ENCODE measurements at regions not wholly inside any gene's neighbourhood (a gene's known extent, or its start where the extent isn't known, plus 50 kb on each side); places are given as distances from the start of the nearest gene placed in this dataset.

- H2AFZ ChIP-seq (ENCODE audit: low read length): no peak overlapping the region
- H3K9me3 ChIP-seq (replicated peaks; ENCODE audit: insufficient read depth, low read length): no peaks in the 10 kb centered on the region
- no peaks in the 10 kb centered on the region for H4K20me1 ChIP-seq (ENCODE audit: insufficient read depth, low read length)
- H3K9ac ChIP-seq (ENCODE audit: low read length): no peak overlapping the region
- H3K4me3 ChIP-seq (ENCODE audit: low read length): no peak overlapping the region
- no peaks in the 10 kb centered on the region for H3K9me2 ChIP-seq (replicated peaks; ENCODE audit: insufficient read depth, low read length)
- no peaks in the 10 kb centered on the region for H3F3A ChIP-seq (ENCODE audit: insufficient read depth, low read length)
- H3K27me3 ChIP-seq (replicated peaks; ENCODE audit: insufficient read depth, low read length): peaks cover 13% of the 10 kb centered on the region
- no peak overlapping the region for H3K4me2 ChIP-seq (ENCODE audit: low read depth, low read length)
- no peak for DNase-seq
- H3K79me2 ChIP-seq (ENCODE audit: low read length): no peaks in the 10 kb centered on the region
- no peak overlapping the region for H3K27ac ChIP-seq (ENCODE audit: low read length)
- 0 out of 2 replicates have a peak, but pooled peaks cover 4% of the 10 kb centered on the region for H3K4me1 ChIP-seq (ENCODE audit: low read length)
- H3K36me3 ChIP-seq (replicated peaks; ENCODE audit: insufficient read depth, low read length): no peaks in the 10 kb centered on the region
- TF ChIP-seq CTCF (IDR thresholded peaks at IDR 0.05; ENCODE audit: low read length) (no peak), EZH2phosphoT487 (IDR thresholded peaks at IDR 0.05; ENCODE audit: low read length) (no peak), EZH2 (optimal IDR thresholded peaks at IDR 0.05; ENCODE audit: low read depth, low read length) (no peak)
Measured at GRCh38 chr9:129341987-129342348, 163.9 kb upstream of the IER5L start.

- Histone ChIP-seq H3K4me3 (ENCODE audit: low read length) (no peak overlapping the region), H3K36me3 (replicated peaks; ENCODE audit: insufficient read depth, low read length) (no peaks in the 10 kb centered on the region), H3K4me1 (ENCODE audit: low read length) (0 out of 2 replicates have a peak, but pooled peaks cover 4% of the 10 kb centered on the region), H3K79me2 (ENCODE audit: low read length) (no peaks in the 10 kb centered on the region), H3K27me3 (replicated peaks; ENCODE audit: insufficient read depth, low read length) (peaks cover 18% of the 10 kb centered on the region), H2AFZ (ENCODE audit: low read length) (no peak overlapping the region), H3K9me3 (replicated peaks; ENCODE audit: insufficient read depth, low read length) (no peaks in the 10 kb centered on the region), H3K4me2 (ENCODE audit: low read depth, low read length) (no peak overlapping the region), H4K20me1 (ENCODE audit: insufficient read depth, low read length) (no peaks in the 10 kb centered on the region), H3F3A (ENCODE audit: insufficient read depth, low read length) (no peaks in the 10 kb centered on the region), H3K9me2 (replicated peaks; ENCODE audit: insufficient read depth, low read length) (no peaks in the 10 kb centered on the region), H3K27ac (ENCODE audit: low read length) (no peak overlapping the region), H3K9ac (ENCODE audit: low read length) (no peak overlapping the region)
- TF ChIP-seq EZH2 (optimal IDR thresholded peaks at IDR 0.05; ENCODE audit: low read depth, low read length) (no peak), EZH2phosphoT487 (IDR thresholded peaks at IDR 0.05; ENCODE audit: low read length) (no peak), CTCF (IDR thresholded peaks at IDR 0.05; ENCODE audit: low read length) (no peak)
- no peak for DNase-seq
Measured at GRCh38 chr9:129341171-129341986, 163.3 kb upstream of the IER5L start.

- H3K4me1 ChIP-seq (ENCODE audit: low read length): 0 out of 2 replicates have a peak, but pooled peaks cover 4% of the 10 kb centered on the region
Measured at GRCh38 chr9:129340427-129341170, 162.5 kb upstream of the IER5L start.

More at GRCh38 chr9:129340427-129341170, 162.5 kb upstream of the IER5L start:
- no peak for TF ChIP-seq EZH2phosphoT487 (IDR thresholded peaks at IDR 0.05; ENCODE audit: low read length)
- TF ChIP-seq EZH2 (optimal IDR thresholded peaks at IDR 0.05; ENCODE audit: low read depth, low read length): no peak
- no peak for TF ChIP-seq CTCF (IDR thresholded peaks at IDR 0.05; ENCODE audit: low read length)
- no peaks in the 10 kb centered on the region for H3K79me2 ChIP-seq (ENCODE audit: low read length)
- no peak overlapping the region for H3K27ac ChIP-seq (ENCODE audit: low read length)
- DNase-seq: no peak
- no peaks in the 10 kb centered on the region for H3K9me3 ChIP-seq (replicated peaks; ENCODE audit: insufficient read depth, low read length)
- no peak overlapping the region for H2AFZ ChIP-seq (ENCODE audit: low read length)
- no peak overlapping the region for H3K9ac ChIP-seq (ENCODE audit: low read length)
- H3F3A ChIP-seq (ENCODE audit: insufficient read depth, low read length): no peaks in the 10 kb centered on the region
- H3K4me2 ChIP-seq (ENCODE audit: low read depth, low read length): no peak overlapping the region
- H3K4me3 ChIP-seq (ENCODE audit: low read length): no peak overlapping the region
- peaks cover 20% of the 10 kb centered on the region for H3K27me3 ChIP-seq (replicated peaks; ENCODE audit: insufficient read depth, low read length)
- H3K9me2 ChIP-seq (replicated peaks; ENCODE audit: insufficient read depth, low read length): no peaks in the 10 kb centered on the region
- H3K36me3 ChIP-seq (replicated peaks; ENCODE audit: insufficient read depth, low read length): no peaks in the 10 kb centered on the region
- no peaks in the 10 kb centered on the region for H4K20me1 ChIP-seq (ENCODE audit: insufficient read depth, low read length)

Data from MM.1S (cell line).